GM21367 (cell line): ENCODE measurements at regions not wholly inside any gene's neighbourhood (a gene's known extent, or its start where the extent isn't known, plus 50 kb on each side); places are given as distances from the start of the nearest gene placed in this dataset.

Source experiments
- ATAC-seq: cut with Tn5 transposase; IDR thresholded peaks from one replicate; pipeline ENCODE4 v1.9.1; 2021; ENCODE audit not compliant: unreplicated experiment

- no peak for ATAC-seq
These were observed 65.0 kb upstream of the SLC2A12 start for GRCh38 chr6:134117409-134117808.

- no peak for ATAC-seq
These were observed 63.3 kb upstream of the SLC2A12 start for GRCh38 chr6:134115715-134116074.

GRCh38 chr6:134114918-134115714, 62.7 kb upstream of the SLC2A12 start:
- ATAC-seq: no peak

- ATAC-seq: no peak
These were observed 62.1 kb upstream of the SLC2A12 start for GRCh38 chr6:134114489-134114888.

DNA sequence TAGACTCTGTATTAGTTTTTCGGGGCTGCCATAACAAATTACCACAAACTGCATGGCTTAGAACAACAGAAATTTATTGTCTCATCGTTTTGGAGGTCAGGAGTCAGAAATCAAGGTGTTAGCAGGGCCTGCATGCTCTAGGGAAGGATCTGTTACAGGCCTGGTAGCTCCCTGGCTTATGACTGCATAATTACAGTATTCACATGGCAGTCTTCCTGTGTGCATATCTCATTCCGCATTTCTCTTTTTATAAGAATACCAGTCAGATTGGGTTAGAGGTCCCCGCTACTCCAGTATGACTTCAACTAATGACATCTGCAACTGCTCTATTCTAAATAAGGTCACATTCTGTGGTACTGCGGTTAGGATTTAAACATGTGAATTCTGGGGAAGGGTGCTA, 59.3 kb upstream of the SLC2A12 start:
- ATAC-seq: no peak

- peak; percentile 67 for ATAC-seq
These were observed 58.7 kb upstream of the SLC2A12 start for GRCh38 chr6:134111062-134111677.

DNA sequence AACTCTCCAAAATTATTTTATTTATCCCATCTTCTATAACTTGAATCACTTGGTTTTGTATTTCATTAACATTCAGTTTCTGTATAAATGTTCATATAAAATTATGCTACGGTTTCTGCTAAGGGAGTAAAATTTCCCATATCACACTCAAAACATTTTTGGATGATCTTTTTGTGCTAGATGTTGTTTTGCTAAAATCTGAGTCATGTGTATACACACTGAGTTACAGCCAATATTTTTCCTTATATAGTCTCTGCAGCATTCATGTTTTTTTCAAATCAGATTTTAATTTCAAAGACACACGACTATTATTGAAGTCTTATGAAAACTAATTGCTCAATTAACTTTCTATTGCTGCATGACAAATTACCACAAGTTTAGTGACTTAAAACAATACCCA, 54.3 kb upstream of the SLC2A12 start:
- no peak for ATAC-seq

GRCh38 chr6:134105940-134106339, 53.5 kb upstream of the SLC2A12 start:
- no peak for ATAC-seq

GRCh38 chr6:134103006-134103405, 50.6 kb upstream of the SLC2A12 start:
- no peak for ATAC-seq
